Mesenchymal stem cell (in vitro differentiated cells and primary cell): ENCODE measurements at regions not wholly inside any gene's neighbourhood (a gene's known extent, or its start where the extent isn't known, plus 50 kb on each side); places are given as distances from the start of the nearest gene placed in this dataset.

Experiments used
- DNase-seq: peaks from one replicate; pipeline ENCODE4 v3.0.0-alpha.2; 2013
- H2AFZ ChIP-seq: one replicate; pipeline ENCODE4 v1.6.1; 2013; ENCODE audit warnings: low read depth, mild to moderate bottlenecking, control low read depth, inconsistent platforms, low read length, moderate library complexity
- H2AK5ac ChIP-seq: 2 replicates; pipeline ENCODE4 v1.6.1; 2013; ENCODE audit warnings: low read length, moderate library complexity, mild to moderate bottlenecking, inconsistent platforms; ENCODE audit not compliant: severe bottlenecking
- H2BK120ac ChIP-seq: one replicate; pipeline ENCODE4 v1.6.1; 2013; ENCODE audit warnings: low read depth, mild to moderate bottlenecking, inconsistent platforms, low read length, moderate library complexity
- H2BK12ac ChIP-seq, 2 experiments: one replicate each; pipeline ENCODE4 v1.6.1; 2013; ENCODE audit warnings: inconsistent platforms in 2 of 2, low read length in 2 of 2, mild to moderate bottlenecking in 2 of 2, moderate library complexity in 2 of 2, control low read depth in 1 of 2
- H2BK15ac ChIP-seq: one replicate; pipeline ENCODE4 v1.6.1; 2013; ENCODE audit warnings: mild to moderate bottlenecking, low read depth, inconsistent platforms; ENCODE audit not compliant: poor library complexity, severe bottlenecking
- H2BK5ac ChIP-seq: 2 replicates; pipeline ENCODE4 v1.6.1; 2013; ENCODE audit warnings: low read depth, mild to moderate bottlenecking, low read length, control low read depth, inconsistent platforms; ENCODE audit not compliant: poor library complexity, severe bottlenecking
- H3K14ac ChIP-seq, 2 experiments: one replicate each; pipeline ENCODE4 v1.6.1; 2013; ENCODE audit warnings: inconsistent platforms in 2 of 2, low read length in 2 of 2, control low read depth in 1 of 2, mild to moderate bottlenecking in 1 of 2, moderate library complexity in 1 of 2
- H3K18ac ChIP-seq, 2 experiments: one replicate each; pipeline ENCODE4 v1.6.1; 2013; ENCODE audit warnings: inconsistent platforms in 2 of 2, low read length in 2 of 2, control low read depth in 1 of 2, low read depth in 1 of 2, mild to moderate bottlenecking in 1 of 2
- H3K23ac ChIP-seq, 2 experiments: one replicate each; pipeline ENCODE4 v1.6.1; 2013; ENCODE audit warnings: inconsistent platforms in 2 of 2, low read length in 2 of 2, mild to moderate bottlenecking in 2 of 2, moderate library complexity in 2 of 2, control low read depth in 1 of 2
- H3K27ac ChIP-seq: 2 replicates; pipeline ENCODE4 v1.5.1; 2013; ENCODE audit warnings: mild to moderate bottlenecking, moderate library complexity, low read length, control low read depth, inconsistent platforms; ENCODE audit not compliant: poor library complexity, severe bottlenecking
- H3K27me3 ChIP-seq, 2 experiments: 2 replicates each; pipeline versions ENCODE4 v1.6.1 to v1.7.0; 2013; ENCODE audit warnings: low read length in 2 of 2, mild to moderate bottlenecking in 2 of 2, moderate library complexity in 2 of 2, control low read depth in 1 of 2, inconsistent platforms in 1 of 2; ENCODE audit not compliant: control insufficient read depth in 1 of 2, insufficient read depth in 1 of 2
- H3K36me3 ChIP-seq, 2 experiments: 2 replicates each; pipeline versions ENCODE4 v1.6.1 to v1.7.0; 2013; ENCODE audit warnings: low read length in 2 of 2, control low read depth in 1 of 2, inconsistent platforms in 1 of 2, low read depth in 1 of 2, mild to moderate bottlenecking in 1 of 2; ENCODE audit not compliant: insufficient read depth in 2 of 2, control insufficient read depth in 1 of 2
- H3K4ac ChIP-seq, 2 experiments: one replicate each; pipeline ENCODE4 v1.6.1; 2013; ENCODE audit warnings: inconsistent platforms in 2 of 2, low read length in 2 of 2, mild to moderate bottlenecking in 2 of 2, moderate library complexity in 2 of 2, control low read depth in 1 of 2, low read depth in 1 of 2
- H3K4me1 ChIP-seq: 2 replicates; pipeline ENCODE4 v1.6.1; 2013; ENCODE audit warnings: low read depth, low read length, control low read depth; ENCODE audit not compliant: control insufficient read depth, insufficient read depth
- H3K4me2 ChIP-seq: 2 replicates; pipeline ENCODE4 v1.6.1; 2013; ENCODE audit warnings: low read length, mild to moderate bottlenecking, inconsistent platforms; ENCODE audit not compliant: poor library complexity, severe bottlenecking
- H3K4me3 ChIP-seq, 2 experiments: 2 replicates each; pipeline versions ENCODE4 v1.5.1 to v1.7.0; 2013; ENCODE audit warnings: low read length in 2 of 2, mild to moderate bottlenecking in 2 of 2, control low read depth in 1 of 2, low read depth in 1 of 2; ENCODE audit not compliant: insufficient read depth in 1 of 2
- H3K79me1 ChIP-seq: replicated peaks from 2 replicates; pipeline ENCODE4 v1.6.1; 2013; ENCODE audit warnings: mild to moderate bottlenecking, control low read depth, low read length, inconsistent platforms; ENCODE audit not compliant: poor library complexity, severe bottlenecking
- H3K9ac ChIP-seq: 2 replicates; pipeline ENCODE4 v1.7.0; 2013; ENCODE audit warnings: mild to moderate bottlenecking, low read length, moderate library complexity
- H3K9me3 ChIP-seq: 2 replicates; pipeline ENCODE4 v1.7.0; 2013; ENCODE audit warnings: mild to moderate bottlenecking, low read length; ENCODE audit not compliant: control insufficient read depth
- H4K8ac ChIP-seq: one replicate; pipeline ENCODE4 v1.6.1; 2013; ENCODE audit warnings: inconsistent platforms, mild to moderate bottlenecking, low read length, moderate library complexity
- H4K91ac ChIP-seq: one replicate; pipeline ENCODE4 v1.6.1; 2013; ENCODE audit warnings: mild to moderate bottlenecking, low read length, inconsistent platforms
- WGBS: methylation state at CpG from one replicate; pipeline ENCODE4 v1.1.7; 2013; ENCODE audit warnings: mixed read lengths; 5-methylcytosine and 5-hydroxymethylcytosine counted together

GRCh38 chr14:97710726-97711125 lies 913.5 kb downstream of the VRK1 start:
- H3K36me3 ChIP-seq, result no peaks in the 10 kb centered on the region
- H4K91ac ChIP-seq, result no peak overlapping the region
- 89% methylated on average over 2 of the region's 2 CpGs for WGBS
- H3K9ac ChIP-seq, result no peak overlapping the region
- no peak overlapping the region for H3K4ac ChIP-seq
- H3K4me2 ChIP-seq, result no peak overlapping the region
- no peaks in the 10 kb centered on the region for H3K4me1 ChIP-seq
- no peak overlapping the region for H2BK120ac ChIP-seq
- H3K18ac ChIP-seq, result no peak overlapping the region
- no peaks in the 10 kb centered on the region for H3K9me3 ChIP-seq
- H3K4me3 ChIP-seq, result no peak overlapping the region
- no peaks in the 10 kb centered on the region for H3K79me1 ChIP-seq
- H3K27me3 ChIP-seq, result no peaks in the 10 kb centered on the region
- no peak overlapping the region for H3K14ac ChIP-seq
- no peak for DNase-seq
- no peak overlapping the region for H3K23ac ChIP-seq
- H2BK12ac ChIP-seq, result no peak overlapping the region
- H2AFZ ChIP-seq, result no peak overlapping the region
- H3K27ac ChIP-seq, result no peak overlapping the region
- H4K8ac ChIP-seq, result no peak overlapping the region
- H2BK5ac ChIP-seq, result no peak overlapping the region
- H2BK15ac ChIP-seq, result no peak overlapping the region
- H2AK5ac ChIP-seq, result no peak overlapping the region

- no peak overlapping the region for H4K8ac ChIP-seq
- H3K36me3 ChIP-seq, result no peaks in the 10 kb centered on the region
- H2BK5ac ChIP-seq, result no peak overlapping the region
- H3K18ac ChIP-seq, result no peak overlapping the region
- H3K23ac ChIP-seq, result no peak overlapping the region
- no peak for DNase-seq
- no peaks in the 10 kb centered on the region for H3K9me3 ChIP-seq
- H3K14ac ChIP-seq, result no peak overlapping the region
- H4K91ac ChIP-seq, result no peak overlapping the region
- no peak overlapping the region for H3K27ac ChIP-seq
- H3K4ac ChIP-seq, result no peak overlapping the region
- H2BK15ac ChIP-seq, result no peak overlapping the region
- H3K27me3 ChIP-seq, result no peaks in the 10 kb centered on the region
- no peak overlapping the region for H2AFZ ChIP-seq
- H3K4me1 ChIP-seq, result no peaks in the 10 kb centered on the region
- H2BK12ac ChIP-seq, result no peak overlapping the region
- no peak overlapping the region for H3K4me2 ChIP-seq
- no peak overlapping the region for H3K9ac ChIP-seq
- H2BK120ac ChIP-seq, result no peak overlapping the region
- no peak overlapping the region for H3K4me3 ChIP-seq
- H3K79me1 ChIP-seq, result no peaks in the 10 kb centered on the region
- no peak overlapping the region for H2AK5ac ChIP-seq
These were observed 915.3 kb downstream of the VRK1 start for GRCh38 chr14:97712471-97712870.

DNA sequence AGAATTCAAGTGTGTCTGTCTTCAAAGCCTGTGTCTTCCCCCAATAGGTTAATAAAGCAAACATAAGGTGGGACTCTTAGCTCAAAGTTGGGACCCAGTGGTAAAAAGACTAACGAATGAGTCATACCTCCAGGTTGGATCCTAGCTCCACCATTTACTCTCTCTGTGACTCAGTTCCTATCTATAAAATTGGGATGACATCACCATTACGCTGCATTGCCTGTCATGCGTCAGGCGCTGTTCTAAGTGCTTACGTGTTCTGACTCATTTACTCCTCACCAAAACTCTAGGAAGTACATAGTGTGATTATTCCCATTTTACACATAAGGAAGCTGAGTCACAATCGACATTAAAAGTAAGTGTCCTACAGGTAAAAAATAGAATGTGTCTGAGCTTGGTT lies 915.8 kb downstream of the VRK1 start:
- H3K4me3 ChIP-seq, result no peak overlapping the region
- no peaks in the 10 kb centered on the region for H3K9me3 ChIP-seq
- H3K27ac ChIP-seq, result no peak overlapping the region
- no peak overlapping the region for H2BK15ac ChIP-seq
- no peak overlapping the region for H3K23ac ChIP-seq
- H3K18ac ChIP-seq, result no peak overlapping the region
- H3K14ac ChIP-seq, result no peak overlapping the region
- H2BK5ac ChIP-seq, result no peak overlapping the region
- WGBS, result 42% methylated on average over 4 of the region's 6 CpGs
- no peak for DNase-seq
- no peak overlapping the region for H2AFZ ChIP-seq
- H3K27me3 ChIP-seq, result no peaks in the 10 kb centered on the region
- H3K4me2 ChIP-seq, result no peak overlapping the region
- H3K9ac ChIP-seq, result no peak overlapping the region
- H3K4me1 ChIP-seq, result no peaks in the 10 kb centered on the region
- no peak overlapping the region for H4K91ac ChIP-seq
- no peak overlapping the region for H2AK5ac ChIP-seq
- no peaks in the 10 kb centered on the region for H3K79me1 ChIP-seq
- no peak overlapping the region for H2BK120ac ChIP-seq
- no peaks in the 10 kb centered on the region for H3K36me3 ChIP-seq
- no peak overlapping the region for H4K8ac ChIP-seq
- H2BK12ac ChIP-seq, result no peak overlapping the region
- H3K4ac ChIP-seq, result no peak overlapping the region

DNA sequence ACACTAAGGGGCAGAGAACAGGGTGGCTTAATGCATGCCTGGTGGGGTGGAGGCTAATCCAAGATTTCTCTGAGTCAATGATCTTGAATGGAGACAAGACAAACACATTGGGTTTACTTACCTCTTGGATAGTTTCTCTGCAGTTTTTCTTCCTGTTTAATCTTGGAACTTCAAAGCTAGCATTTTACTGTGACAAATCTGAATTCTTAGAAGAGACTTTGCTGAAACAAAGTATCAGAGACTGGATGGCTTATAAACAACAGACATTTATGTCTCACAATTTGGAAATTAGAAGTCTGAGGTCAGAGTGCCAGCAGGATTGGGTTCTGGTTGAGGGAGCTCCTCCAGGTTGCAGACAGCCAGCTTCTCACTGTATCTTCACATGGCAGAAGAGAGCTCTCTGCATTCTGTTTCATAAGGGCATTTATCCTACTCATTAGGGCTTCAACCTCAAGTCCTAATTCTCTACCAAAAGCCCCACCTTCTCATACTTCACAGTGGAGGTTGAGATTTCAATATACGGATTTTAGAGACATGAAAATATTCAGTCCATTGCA lies 921.8 kb downstream of the VRK1 start:
- H4K8ac ChIP-seq, result no peak overlapping the region
- H2BK5ac ChIP-seq, result no peak overlapping the region
- H3K23ac ChIP-seq, result no peak overlapping the region
- no peak overlapping the region for H3K14ac ChIP-seq
- no peak overlapping the region for H3K18ac ChIP-seq
- no peaks in the 10 kb centered on the region for H3K4me1 ChIP-seq
- no peaks in the 10 kb centered on the region for H3K36me3 ChIP-seq
- no peak overlapping the region for H4K91ac ChIP-seq
- no peak overlapping the region for H2BK120ac ChIP-seq
- H2BK15ac ChIP-seq, result no peak overlapping the region
- H3K27ac ChIP-seq, result no peak overlapping the region
- H2AK5ac ChIP-seq, result no peak overlapping the region
- no peaks in the 10 kb centered on the region for H3K79me1 ChIP-seq
- H3K4ac ChIP-seq, result no peak overlapping the region
- H2AFZ ChIP-seq, result no peak overlapping the region
- no peak overlapping the region for H3K4me2 ChIP-seq
- DNase-seq, result no peak
- peaks cover 17% of the 10 kb centered on the region for H3K9me3 ChIP-seq
- H3K4me3 ChIP-seq, result no peak overlapping the region
- 63% methylated on average over 1 of the region's 1 CpG for WGBS
- H3K27me3 ChIP-seq, result no peaks in the 10 kb centered on the region
- no peak overlapping the region for H3K9ac ChIP-seq
- no peak overlapping the region for H2BK12ac ChIP-seq
